Keratinocyte (primary cell): ENCODE measurements at regions not wholly inside any gene's neighbourhood (a gene's known extent, or its start where the extent isn't known, plus 50 kb on each side); places are given as distances from the start of the nearest gene placed in this dataset.

Experiments
- EZH2 ChIP-seq: IDR thresholded peaks from one replicate; pipeline ENCODE4 v1.6.1; 2012; ENCODE audit warnings: inconsistent platforms, mild to moderate bottlenecking, low read length, moderate library complexity
- TF ChIP-seq, protein P1 (sequence below), 3 experiments: IDR thresholded peaks in 1 of 3; conservative IDR thresholded peaks in 1 of 3; optimal IDR thresholded peaks in 1 of 3; 2 replicates in 2 of 3; 3 replicates in 1 of 3; pipeline versions ENCODE3 to v1.5.1; 2011; ENCODE audit warnings: low read length in 3 of 3, mild to moderate bottlenecking in 3 of 3, moderate library complexity in 2 of 3, control low read depth in 1 of 3, inconsistent platforms in 1 of 3; ENCODE audit not compliant: insufficient read depth in 2 of 3; ENCODE audit errors: extremely low read depth in 1 of 3

DNA sequence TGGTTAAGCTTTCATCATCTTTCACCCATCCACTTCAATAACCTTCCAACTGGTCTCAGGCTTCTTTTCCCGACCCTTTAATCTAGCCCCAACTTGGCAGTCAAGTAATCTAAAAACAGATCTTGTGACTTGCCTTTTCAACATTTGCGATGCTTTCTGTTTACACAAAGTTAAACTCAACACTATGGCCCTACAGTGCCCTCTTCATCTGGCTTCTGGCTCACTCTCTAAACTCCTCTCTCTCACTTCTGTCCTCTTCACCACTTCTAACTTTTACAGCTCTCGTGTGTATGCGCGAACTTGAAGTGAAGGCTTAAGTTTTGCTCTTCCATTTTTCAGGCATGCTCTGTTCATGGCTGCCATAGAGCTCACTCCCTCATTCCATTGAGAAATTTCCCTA is 1122.3 kb upstream of the ADGRL2 start:
- TF ChIP-seq, protein P1, sequence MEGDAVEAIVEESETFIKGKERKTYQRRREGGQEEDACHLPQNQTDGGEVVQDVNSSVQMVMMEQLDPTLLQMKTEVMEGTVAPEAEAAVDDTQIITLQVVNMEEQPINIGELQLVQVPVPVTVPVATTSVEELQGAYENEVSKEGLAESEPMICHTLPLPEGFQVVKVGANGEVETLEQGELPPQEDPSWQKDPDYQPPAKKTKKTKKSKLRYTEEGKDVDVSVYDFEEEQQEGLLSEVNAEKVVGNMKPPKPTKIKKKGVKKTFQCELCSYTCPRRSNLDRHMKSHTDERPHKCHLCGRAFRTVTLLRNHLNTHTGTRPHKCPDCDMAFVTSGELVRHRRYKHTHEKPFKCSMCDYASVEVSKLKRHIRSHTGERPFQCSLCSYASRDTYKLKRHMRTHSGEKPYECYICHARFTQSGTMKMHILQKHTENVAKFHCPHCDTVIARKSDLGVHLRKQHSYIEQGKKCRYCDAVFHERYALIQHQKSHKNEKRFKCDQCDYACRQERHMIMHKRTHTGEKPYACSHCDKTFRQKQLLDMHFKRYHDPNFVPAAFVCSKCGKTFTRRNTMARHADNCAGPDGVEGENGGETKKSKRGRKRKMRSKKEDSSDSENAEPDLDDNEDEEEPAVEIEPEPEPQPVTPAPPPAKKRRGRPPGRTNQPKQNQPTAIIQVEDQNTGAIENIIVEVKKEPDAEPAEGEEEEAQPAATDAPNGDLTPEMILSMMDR (optimal IDR thresholded peaks at IDR 0.05 in 1 of 3, IDR thresholded peaks at IDR 0.05 in 1 of 3, conservative IDR thresholded peaks at IDR 0.05 in 1 of 3; ENCODE audit: extremely low read depth in 1 of 3, insufficient read depth in 2 of 3, low read length in 3 of 3) = no peak
- TF ChIP-seq EZH2 = no peak
